ENCODE measurements at regions not wholly inside any gene's neighbourhood (a gene's known extent, or its start where the extent isn't known, plus 50 kb on each side); places are given as distances from the start of the nearest gene placed in this dataset.

- DNase-seq (ENCODE audit: low read depth, low spot score), result no peak
- H3K4me3 ChIP-seq (ENCODE audit: low read length), result no peak overlapping the region
Observed at GRCh38 chr3:31472479-31473390, 60.0 kb upstream of the STT3B start.

- no peak for DNase-seq (ENCODE audit: low read depth, low spot score)
Observed at GRCh38 chr3:31476209-31476608, 56.5 kb upstream of the STT3B start.

GRCh38 chr3:31479431-31479830 lies 53.3 kb upstream of the STT3B start:
- DNase-seq (ENCODE audit: low read depth, low spot score), result no peak
- no peak overlapping the region for H3K4me3 ChIP-seq (ENCODE audit: low read length)

More at GRCh38 chr3:31476209-31476608, 56.5 kb upstream of the STT3B start:
- no peak overlapping the region for H3K4me3 ChIP-seq (ENCODE audit: low read length)

GRCh38 chr3:31481697-31482096 lies 51.0 kb upstream of the STT3B start:
- no peak for DNase-seq (ENCODE audit: low read depth, low spot score)
- H3K4me3 ChIP-seq (ENCODE audit: low read length), result no peak overlapping the region

- DNase-seq (ENCODE audit: low read depth, low spot score), result no peak
- no peak overlapping the region for H3K4me3 ChIP-seq (ENCODE audit: low read length)
Observed at GRCh38 chr3:31482493-31483200, 50.1 kb upstream of the STT3B start.
